ENCODE measurements at regions not wholly inside any gene's neighbourhood (a gene's known extent, or its start where the extent isn't known, plus 50 kb on each side); places are given as distances from the start of the nearest gene placed in this dataset.

DNA sequence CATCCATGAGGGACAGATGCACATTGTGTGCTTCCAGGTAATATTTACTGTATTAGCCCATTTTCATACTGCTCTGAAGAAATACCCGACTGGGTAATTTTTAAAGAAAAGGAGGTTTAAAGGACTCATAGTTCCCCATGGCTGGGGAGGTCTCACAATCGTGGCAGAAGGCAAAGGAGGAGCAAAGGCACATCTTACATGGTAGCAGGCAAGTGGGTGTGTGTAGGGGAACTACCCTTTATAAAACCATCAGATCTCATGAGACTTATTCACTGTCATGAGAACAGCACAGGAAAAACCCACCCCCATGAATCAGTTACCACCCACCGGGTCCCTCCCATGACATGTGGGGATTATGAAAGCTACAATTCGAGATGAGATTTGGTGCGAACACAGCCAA lies 148.8 kb upstream of the FBXL17 start:
- H2AFZ ChIP-seq (ENCODE audit: low read depth, low read length): no peak overlapping the region
- H3K27me3 ChIP-seq (ENCODE audit: control insufficient read depth in 2 of 2, insufficient read depth in 2 of 2, low read length in 2 of 2): no peaks in the 10 kb centered on the region
- H3K36me3 ChIP-seq (ENCODE audit: control insufficient read depth in 2 of 2, extremely low read depth in 1 of 2, insufficient read depth in 2 of 2, low read length in 2 of 2): no peaks in the 10 kb centered on the region
- intact Hi-C loops (cut with micrococcal nuclease) (no loop called here), dilution Hi-C loops (cut with MboI; ENCODE audit: extremely low pct_ligation_motif_present, low sequenced_read_pairs) (no loop called here)
- H3K4me3 ChIP-seq (replicated peaks in 1 of 3; ENCODE audit: insufficient read depth in 1 of 3, low read depth in 1 of 3, low read length in 3 of 3): no peak overlapping the region
- CTCF ChIA-PET: no interaction called here
- DNase-seq (ENCODE audit: low read depth, low spot score) (no peak), FAIRE-seq (no peak)
- H3K27ac ChIP-seq (ENCODE audit: insufficient read depth, low read depth, low read length): no peak overlapping the region
- H3K9me3 ChIP-seq (replicated peaks; ENCODE audit: control insufficient read depth, insufficient read depth, low read length): no peaks in the 10 kb centered on the region
- H3K9ac ChIP-seq (replicated peaks; ENCODE audit: extremely low read depth, insufficient read depth, low read length): no peak overlapping the region
- POLR2A ChIA-PET: no interaction called here
- no peaks in the 10 kb centered on the region for H3K4me1 ChIP-seq (ENCODE audit: control insufficient read depth, extremely low read depth, insufficient read depth, low read length)
- no peaks in the 10 kb centered on the region for H3K9me1 ChIP-seq (replicated peaks; ENCODE audit: control insufficient read depth, extremely low read depth, insufficient read depth, low read length)
- no peak overlapping the region for H3K4me2 ChIP-seq (ENCODE audit: insufficient read depth, low read length)
- no peaks in the 10 kb centered on the region for H4K20me1 ChIP-seq (replicated peaks; ENCODE audit: control insufficient read depth, extremely low read depth, insufficient read depth, low read length)
- no TSS peak for BruUV-seq (replicated peaks)
- no peak for TF ChIP-seq FOS (IDR thresholded peaks at IDR 0.05; ENCODE audit: borderline replicate concordance, insufficient read depth, low read length)
- TF ChIP-seq, protein P1, sequence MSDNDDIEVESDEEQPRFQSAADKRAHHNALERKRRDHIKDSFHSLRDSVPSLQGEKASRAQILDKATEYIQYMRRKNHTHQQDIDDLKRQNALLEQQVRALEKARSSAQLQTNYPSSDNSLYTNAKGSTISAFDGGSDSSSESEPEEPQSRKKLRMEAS (IDR thresholded peaks at IDR 0.05; ENCODE audit: insufficient read depth, insufficient read length): no peak
- no peak for TF ChIP-seq GATA2 (IDR thresholded peaks at IDR 0.05; ENCODE audit: insufficient read depth, insufficient read length, low read depth, low read length)
- TF ChIP-seq, protein P2, sequence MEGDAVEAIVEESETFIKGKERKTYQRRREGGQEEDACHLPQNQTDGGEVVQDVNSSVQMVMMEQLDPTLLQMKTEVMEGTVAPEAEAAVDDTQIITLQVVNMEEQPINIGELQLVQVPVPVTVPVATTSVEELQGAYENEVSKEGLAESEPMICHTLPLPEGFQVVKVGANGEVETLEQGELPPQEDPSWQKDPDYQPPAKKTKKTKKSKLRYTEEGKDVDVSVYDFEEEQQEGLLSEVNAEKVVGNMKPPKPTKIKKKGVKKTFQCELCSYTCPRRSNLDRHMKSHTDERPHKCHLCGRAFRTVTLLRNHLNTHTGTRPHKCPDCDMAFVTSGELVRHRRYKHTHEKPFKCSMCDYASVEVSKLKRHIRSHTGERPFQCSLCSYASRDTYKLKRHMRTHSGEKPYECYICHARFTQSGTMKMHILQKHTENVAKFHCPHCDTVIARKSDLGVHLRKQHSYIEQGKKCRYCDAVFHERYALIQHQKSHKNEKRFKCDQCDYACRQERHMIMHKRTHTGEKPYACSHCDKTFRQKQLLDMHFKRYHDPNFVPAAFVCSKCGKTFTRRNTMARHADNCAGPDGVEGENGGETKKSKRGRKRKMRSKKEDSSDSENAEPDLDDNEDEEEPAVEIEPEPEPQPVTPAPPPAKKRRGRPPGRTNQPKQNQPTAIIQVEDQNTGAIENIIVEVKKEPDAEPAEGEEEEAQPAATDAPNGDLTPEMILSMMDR (IDR thresholded peaks at IDR 0.05; ENCODE audit: extremely low read depth in 1 of 2, insufficient read depth in 1 of 2, low read depth in 1 of 2, low read length in 2 of 2): no peak
- no peak for TF ChIP-seq MYC (IDR thresholded peaks at IDR 0.05; ENCODE audit: low read depth, low read length)
- no peak for TF ChIP-seq JUN (IDR thresholded peaks at IDR 0.05; ENCODE audit: borderline replicate concordance, insufficient read depth, insufficient read length, low read depth)
- H3K79me2 ChIP-seq (ENCODE audit: control insufficient read depth, insufficient read depth, low read length): no peaks in the 10 kb centered on the region

DNA sequence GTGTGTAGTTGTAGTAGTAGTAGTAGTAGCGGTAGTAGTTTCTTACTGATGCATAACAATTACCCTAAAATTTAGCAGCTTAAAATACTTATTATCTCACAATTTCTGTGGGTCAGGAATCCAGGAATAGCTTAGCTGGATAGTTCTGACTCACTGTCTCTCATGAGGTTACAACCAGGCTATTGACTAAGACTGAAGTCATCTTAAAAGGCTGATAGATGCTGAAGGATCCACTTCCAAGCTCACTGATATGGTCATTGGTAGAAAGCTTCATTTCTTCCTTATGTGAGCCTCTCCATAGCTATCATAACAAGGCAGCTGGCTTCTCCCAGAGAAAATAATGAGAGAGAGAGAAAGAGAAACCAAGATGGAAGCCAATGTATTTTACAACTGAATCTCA lies 147.5 kb upstream of the FBXL17 start:
- H3K9me3 ChIP-seq (replicated peaks; ENCODE audit: control insufficient read depth, insufficient read depth, low read length): no peaks in the 10 kb centered on the region
- ChIA-PET CTCF (interaction anchor here (0.9 kb wide), 1 partner anchor 10 kb away, joined by 3 read pairs; no protein-coding TSS in a partner anchor), POLR2A (no interaction called here)
- H2AFZ ChIP-seq (ENCODE audit: low read depth, low read length): no peak overlapping the region
- H3K27me3 ChIP-seq (ENCODE audit: control insufficient read depth in 2 of 2, insufficient read depth in 2 of 2, low read length in 2 of 2): no peaks in the 10 kb centered on the region
- dilution Hi-C loops (cut with MboI; ENCODE audit: extremely low pct_ligation_motif_present, low sequenced_read_pairs) (no loop called here), intact Hi-C loops (cut with micrococcal nuclease) (no loop called here)
- H3K79me2 ChIP-seq (ENCODE audit: control insufficient read depth, insufficient read depth, low read length): no peaks in the 10 kb centered on the region
- no peak overlapping the region for H3K9ac ChIP-seq (replicated peaks; ENCODE audit: extremely low read depth, insufficient read depth, low read length)
- FAIRE-seq (no peak), DNase-seq (ENCODE audit: low read depth, low spot score) (no peak)
- no peaks in the 10 kb centered on the region for H3K9me1 ChIP-seq (replicated peaks; ENCODE audit: control insufficient read depth, extremely low read depth, insufficient read depth, low read length)
- H3K4me2 ChIP-seq (ENCODE audit: insufficient read depth, low read length): no peak overlapping the region
- H3K36me3 ChIP-seq (ENCODE audit: control insufficient read depth in 2 of 2, extremely low read depth in 1 of 2, insufficient read depth in 2 of 2, low read length in 2 of 2): no peaks in the 10 kb centered on the region
- no peaks in the 10 kb centered on the region for H3K4me1 ChIP-seq (ENCODE audit: control insufficient read depth, extremely low read depth, insufficient read depth, low read length)
- H3K4me3 ChIP-seq (replicated peaks in 1 of 3; ENCODE audit: insufficient read depth in 1 of 3, low read depth in 1 of 3, low read length in 3 of 3): no peak overlapping the region
- H4K20me1 ChIP-seq (replicated peaks; ENCODE audit: control insufficient read depth, extremely low read depth, insufficient read depth, low read length): no peaks in the 10 kb centered on the region
- no peak overlapping the region for H3K27ac ChIP-seq (ENCODE audit: insufficient read depth, low read depth, low read length)
- BruUV-seq (replicated peaks): no TSS peak
- no peak for TF ChIP-seq POLR2A (IDR thresholded peaks at IDR 0.05; ENCODE audit: low read depth, low read length)
- TF ChIP-seq, protein P1 (IDR thresholded peaks at IDR 0.05; ENCODE audit: insufficient read depth, insufficient read length): no peak

Measured in endothelial cell of umbilical vein (primary cell).